PC-3 (cell line): ENCODE measurements at regions not wholly inside any gene's neighbourhood (a gene's known extent, or its start where the extent isn't known, plus 50 kb on each side); places are given as distances from the start of the nearest gene placed in this dataset.

Experiments used
- ATAC-seq: fragments of 200-7000 bp; cut with Tn5 transposase; 2 replicates; pipeline ENCODE4 v1.9.1; 2020; ENCODE audit warnings: mild to moderate bottlenecking, moderate library complexity
- BruUV-seq: library from RNA; stranded (reverse); fragments of 400-500 nt; replicated peaks from 2 replicates; lab custom pipeline; 2021; lab: Mats Ljungman, UMichigan
- CTCF ChIA-PET: fragments of 300-600 bp; sonication (Branson Sonifier 250); formaldehyde crosslinking; loops from one replicate; lab custom pipeline; 2022; ENCODE audit warnings: antibody characterized with exemption; lab: Charles Lee
- POLR2A ChIA-PET: fragments of 300-600 bp; sonication (Branson Sonifier 250); formaldehyde crosslinking; loops from one replicate; lab custom pipeline; 2022; ENCODE audit warnings: antibody characterized with exemption; ENCODE audit not compliant: unreplicated experiment; lab: Charles Lee
- DNase-seq: peaks from one replicate; pipeline ENCODE4 v3.0.0-alpha.2; 2015
- H2AFZ ChIP-seq: fragments of 300-600 bp; sonication (generic); 2 replicates; pipeline ENCODE4 v1.6.0; 2016; ENCODE audit warnings: antibody characterized with exemption, low read length
- H3F3A ChIP-seq: fragments of 300-600 bp; sonication (generic); one replicate; pipeline ENCODE4 v1.6.0; 2017; ENCODE audit warnings: antibody characterized with exemption, low read length, control low read depth, mild to moderate bottlenecking; ENCODE audit not compliant: unreplicated experiment
- H3K27ac ChIP-seq: fragments of 300-600 bp; sonication (generic); 2 replicates; pipeline ENCODE4 v1.5.1; 2016; ENCODE audit warnings: mild to moderate bottlenecking, low read length
- H3K27me3 ChIP-seq: fragments of 300-600 bp; sonication (generic); 2 replicates; pipeline ENCODE4 v1.6.1; 2016; ENCODE audit warnings: low read length, mixed read lengths
- H3K36me3 ChIP-seq: fragments of 300-600 bp; sonication (generic); 2 replicates; pipeline ENCODE4 v1.6.1; 2016; ENCODE audit warnings: low read depth, mixed run types, low read length, mixed read lengths
- H3K4me1 ChIP-seq: fragments of 300-600 bp; sonication (generic); 2 replicates; pipeline ENCODE4 v1.5.1; 2016; ENCODE audit warnings: low read length; ENCODE audit not compliant: insufficient read depth
- H3K4me2 ChIP-seq: fragments of 300-600 bp; sonication (generic); 2 replicates; pipeline ENCODE4 v1.6.0; 2016; ENCODE audit warnings: low read length
- H3K4me3 ChIP-seq: fragments of 300-600 bp; sonication (generic); 2 replicates; pipeline ENCODE4 v1.5.1; 2016; ENCODE audit warnings: mild to moderate bottlenecking, low read length, mixed read lengths
- H3K79me2 ChIP-seq: fragments of 300-600 bp; sonication (generic); 2 replicates; pipeline ENCODE4 v1.6.1; 2017; ENCODE audit warnings: low read length, mixed read lengths
- H3K9ac ChIP-seq: fragments of 300-600 bp; sonication (generic); 2 replicates; pipeline ENCODE4 v1.6.0; 2016; ENCODE audit warnings: mild to moderate bottlenecking, low read length
- H3K9me2 ChIP-seq: fragments of 300-600 bp; sonication (generic); replicated peaks from 2 replicates; pipeline ENCODE4 v1.6.1; 2016; ENCODE audit warnings: mixed run types, low read length, mixed read lengths
- H3K9me3 ChIP-seq: fragments of 300-600 bp; sonication (generic); 2 replicates; pipeline ENCODE4 v1.6.1; 2016; ENCODE audit warnings: low read length, mixed read lengths
- H4K20me1 ChIP-seq: fragments of 300-600 bp; sonication (generic); 2 replicates; pipeline ENCODE4 v1.6.1; 2016; ENCODE audit warnings: low read length, mixed read lengths
- CTCF ChIP-seq: fragments of 300-600 bp; sonication (generic); conservative IDR thresholded peaks from 2 replicates; pipeline ENCODE4 v1.5.1; 2017; ENCODE audit warnings: antibody characterized with exemption, low read depth, mild to moderate bottlenecking, low read length
- EZH2 ChIP-seq: fragments of 300-600 bp; sonication (generic); IDR thresholded peaks from one replicate; pipeline ENCODE4 v1.6.1; 2017; ENCODE audit warnings: antibody characterized with exemption, mild to moderate bottlenecking, low read length; ENCODE audit not compliant: unreplicated experiment
- EZH2phosphoT487 ChIP-seq: fragments of 300-600 bp; sonication (generic); IDR thresholded peaks from 2 replicates; pipeline ENCODE4 v1.6.1; 2018; ENCODE audit warnings: mild to moderate bottlenecking, antibody characterized with exemption, low read length, borderline replicate concordance
- intact Hi-C: fragments of 100-400 bp; cut with micrococcal nuclease; formaldehyde crosslinking; loops from 2 replicates; pipeline ENCODE4 v1.9.0; 2023

- ATAC-seq, result no peak
- H3F3A ChIP-seq, result no peaks in the 10 kb centered on the region
- H3K9me3 ChIP-seq, result no peaks in the 10 kb centered on the region
- no peak for DNase-seq
- H4K20me1 ChIP-seq, result no peaks in the 10 kb centered on the region
- H2AFZ ChIP-seq, result no peak overlapping the region
- CTCF ChIA-PET, result no interaction called here
- no peak for TF ChIP-seq CTCF
- no peak for TF ChIP-seq EZH2phosphoT487
- no peak for TF ChIP-seq EZH2
- H3K4me1 ChIP-seq, result no peaks in the 10 kb centered on the region
- H3K79me2 ChIP-seq, result no peaks in the 10 kb centered on the region
- no peaks in the 10 kb centered on the region for H3K9me2 ChIP-seq
- H3K9ac ChIP-seq, result no peak overlapping the region
- BruUV-seq, result no TSS peak
- no peak overlapping the region for H3K4me3 ChIP-seq
- H3K4me2 ChIP-seq, result no peak overlapping the region
- H3K36me3 ChIP-seq, result no peaks in the 10 kb centered on the region
- intact Hi-C loops, result no loop called here
- H3K27me3 ChIP-seq, result no peaks in the 10 kb centered on the region
- POLR2A ChIA-PET, result no interaction called here
- H3K27ac ChIP-seq, result no peak overlapping the region
Measured at GRCh38 chr15:36067483-36068274, 511.7 kb upstream of the CDIN1 start.

DNA sequence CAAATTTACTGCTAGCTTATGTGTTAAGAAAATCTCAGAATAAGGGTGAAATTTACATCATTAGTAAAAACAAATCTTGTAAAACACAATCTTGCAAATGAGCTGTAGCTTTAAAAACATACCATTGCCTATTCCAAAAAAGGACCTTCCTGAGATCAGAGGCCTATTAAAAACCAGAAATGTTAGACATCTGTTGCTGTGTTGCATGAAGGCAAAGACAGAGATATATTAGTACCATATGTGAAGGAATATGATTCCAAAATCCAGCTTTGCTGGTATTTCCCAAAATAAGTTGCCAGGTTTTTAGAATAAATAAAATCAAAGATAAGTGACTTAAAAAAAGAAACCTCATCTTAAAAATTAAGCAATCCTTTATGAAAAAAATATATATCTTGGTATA is 504.1 kb upstream of the CDIN1 start:
- POLR2A ChIA-PET, result no interaction called here
- Histone ChIP-seq H3K9ac (no peak overlapping the region), H3K4me1 (no peaks in the 10 kb centered on the region), H3F3A (no peaks in the 10 kb centered on the region), H3K4me2 (no peak overlapping the region), H3K27me3 (no peaks in the 10 kb centered on the region), H3K4me3 (no peak overlapping the region), H3K9me2 (peaks cover 5% of the 10 kb centered on the region; the same call in 1 of the 2 replicates), H2AFZ (no peak overlapping the region), H3K27ac (no peak overlapping the region), H3K79me2 (no peaks in the 10 kb centered on the region), H3K36me3 (no peaks in the 10 kb centered on the region), H4K20me1 (no peaks in the 10 kb centered on the region), H3K9me3 (no peaks in the 10 kb centered on the region)
- intact Hi-C loops, result no loop called here
- no TSS peak for BruUV-seq
- ATAC-seq (no peak), DNase-seq (no peak)
- TF ChIP-seq EZH2 (no peak), CTCF (no peak), EZH2phosphoT487 (no peak)
- CTCF ChIA-PET, result no interaction called here

GRCh38 chr15:36079021-36079420 is 500.4 kb upstream of the CDIN1 start:
- TF ChIP-seq EZH2phosphoT487 (no peak), CTCF (no peak), EZH2 (no peak)
- Histone ChIP-seq H3K9me2 (peaks cover 5% of the 10 kb centered on the region; the same call in 1 of the 2 replicates), H3K27ac (no peak overlapping the region), H3K4me1 (no peaks in the 10 kb centered on the region), H3K27me3 (no peaks in the 10 kb centered on the region), H3K36me3 (no peaks in the 10 kb centered on the region), H3F3A (no peaks in the 10 kb centered on the region), H3K9me3 (peaks cover 19% of the 10 kb centered on the region; the same call in 1 of the 2 replicates), H3K4me2 (no peak overlapping the region), H3K9ac (no peak overlapping the region), H4K20me1 (no peaks in the 10 kb centered on the region), H3K79me2 (no peaks in the 10 kb centered on the region), H3K4me3 (no peak overlapping the region), H2AFZ (no peak overlapping the region)
- BruUV-seq, result no TSS peak
- CTCF ChIA-PET, result no interaction called here
- DNase-seq (no peak), ATAC-seq (no peak)
- POLR2A ChIA-PET, result no interaction called here
- intact Hi-C loops, result no loop called here
